ENCODE measurements at regions not wholly inside any gene's neighbourhood (a gene's known extent, or its start where the extent isn't known, plus 50 kb on each side); places are given as distances from the start of the nearest gene placed in this dataset.

GRCh38 chr12:5345534-5345933 lies 86.4 kb upstream of the NTF3 start (continued):
- TF ChIP-seq ETS1 (IDR thresholded peaks at IDR 0.05) (no peak), ZNF462 (CRISPR knock-in tag; IDR thresholded peaks at IDR 0.05) (no peak), EZH2 (IDR thresholded peaks at IDR 0.05; ENCODE audit: low read depth, unreplicated experiment) (no peak), CREB1 (CRISPR knock-in tag; IDR thresholded peaks at IDR 0.05; ENCODE audit: low read depth) (no peak), STAT1 (IDR thresholded peaks at IDR 0.05; ENCODE audit: unreplicated experiment) (no peak), EZH2phosphoT487 (IDR thresholded peaks at IDR 0.05; ENCODE audit: unreplicated experiment) (no peak), ZNF114 (CRISPR knock-in tag; IDR thresholded peaks at IDR 0.05) (no peak)

- H3K27me3 Mint-ChIP-seq (ENCODE audit: insufficient read depth, low read depth, poor library complexity): no peaks in the 10 kb centered on the region
- H3K4me3 Mint-ChIP-seq: no peak overlapping the region
- H3K27ac Mint-ChIP-seq: no peak overlapping the region
- TF ChIP-seq EZH2 (IDR thresholded peaks at IDR 0.05; ENCODE audit: low read depth, unreplicated experiment) (no peak), ETS1 (IDR thresholded peaks at IDR 0.05) (no peak), ZNF462 (CRISPR knock-in tag; IDR thresholded peaks at IDR 0.05) (no peak)
Observed at GRCh38 chr12:5348057-5348456, 83.9 kb upstream of the NTF3 start.

More at GRCh38 chr12:5348057-5348456, 83.9 kb upstream of the NTF3 start:
- Histone ChIP-seq H3K4me3 (no peak overlapping the region), H3F3A (replicated peaks; ENCODE audit: low read depth) (no peaks in the 10 kb centered on the region), H3K4me1 (ENCODE audit: insufficient read depth) (0 out of 2 replicates have a peak, but pooled peaks cover 6% of the 10 kb centered on the region), H4K20me1 (replicated peaks; ENCODE audit: insufficient read depth) (no peaks in the 10 kb centered on the region), H3K9me2 (ENCODE audit: insufficient read depth) (no peaks in the 10 kb centered on the region), H3K4me2 (no peak overlapping the region), H3K27ac (ENCODE audit: low read depth) (no peak overlapping the region), H2AFZ (no peak overlapping the region), H3K36me3 (ENCODE audit: insufficient read depth) (no peaks in the 10 kb centered on the region), H3K79me2 (replicated peaks; ENCODE audit: insufficient read depth) (no peaks in the 10 kb centered on the region), H3K27me3 (ENCODE audit: insufficient read depth) (no peaks in the 10 kb centered on the region)
- H3K4me1 Mint-ChIP-seq: peaks cover 6% of the 10 kb centered on the region; the same call in 2 of the 3 replicates
- peaks cover under 1% of the 10 kb centered on the region; the same call in 1 of the 3 replicates for H3K9me3 Mint-ChIP-seq
- H3K36me3 Mint-ChIP-seq (ENCODE audit: low read depth): no peaks in the 10 kb centered on the region
- ATAC-seq (no peak), DNase-seq (ENCODE audit: low spot score) (no peak)
